ENCODE measurements at regions not wholly inside any gene's neighbourhood (a gene's known extent, or its start where the extent isn't known, plus 50 kb on each side); places are given as distances from the start of the nearest gene placed in this dataset.

DNA sequence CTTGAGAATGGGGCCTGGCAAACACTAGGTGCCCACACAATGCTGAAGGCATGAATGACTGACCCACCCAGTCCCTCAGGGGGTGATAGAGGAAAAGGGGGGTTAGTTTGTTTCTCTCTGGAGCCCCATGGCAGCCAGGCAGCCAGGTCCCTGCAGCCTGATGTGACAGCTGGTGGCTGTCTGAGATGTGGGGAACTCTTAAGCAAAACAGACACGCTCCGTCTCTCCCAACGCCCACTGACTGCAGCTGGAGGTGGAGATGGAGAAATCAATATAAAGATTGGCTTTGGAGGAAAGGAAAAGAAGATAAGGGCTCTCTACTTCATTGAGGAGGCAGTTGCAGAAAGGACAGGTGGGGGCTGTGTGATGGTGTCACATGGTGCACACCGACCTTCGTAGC is 240.8 kb upstream of the LHX5 start:
- CTCF ChIA-PET, result no interaction called here
- TF ChIP-seq, protein P1, sequence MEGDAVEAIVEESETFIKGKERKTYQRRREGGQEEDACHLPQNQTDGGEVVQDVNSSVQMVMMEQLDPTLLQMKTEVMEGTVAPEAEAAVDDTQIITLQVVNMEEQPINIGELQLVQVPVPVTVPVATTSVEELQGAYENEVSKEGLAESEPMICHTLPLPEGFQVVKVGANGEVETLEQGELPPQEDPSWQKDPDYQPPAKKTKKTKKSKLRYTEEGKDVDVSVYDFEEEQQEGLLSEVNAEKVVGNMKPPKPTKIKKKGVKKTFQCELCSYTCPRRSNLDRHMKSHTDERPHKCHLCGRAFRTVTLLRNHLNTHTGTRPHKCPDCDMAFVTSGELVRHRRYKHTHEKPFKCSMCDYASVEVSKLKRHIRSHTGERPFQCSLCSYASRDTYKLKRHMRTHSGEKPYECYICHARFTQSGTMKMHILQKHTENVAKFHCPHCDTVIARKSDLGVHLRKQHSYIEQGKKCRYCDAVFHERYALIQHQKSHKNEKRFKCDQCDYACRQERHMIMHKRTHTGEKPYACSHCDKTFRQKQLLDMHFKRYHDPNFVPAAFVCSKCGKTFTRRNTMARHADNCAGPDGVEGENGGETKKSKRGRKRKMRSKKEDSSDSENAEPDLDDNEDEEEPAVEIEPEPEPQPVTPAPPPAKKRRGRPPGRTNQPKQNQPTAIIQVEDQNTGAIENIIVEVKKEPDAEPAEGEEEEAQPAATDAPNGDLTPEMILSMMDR (IDR thresholded peaks at IDR 0.05; ENCODE audit: unreplicated experiment), result no peak
- Mint-ChIP-seq H3K27ac (ENCODE audit: unreplicated experiment) (no peak overlapping the region), H3K4me3 (ENCODE audit: low read depth, unreplicated experiment) (no peak overlapping the region), H3K36me3 (ENCODE audit: insufficient read depth, unreplicated experiment) (no peaks in the 10 kb centered on the region), H3K27me3 (ENCODE audit: unreplicated experiment) (peaks cover 85% of the 10 kb centered on the region), H3K4me1 (ENCODE audit: low read depth, unreplicated experiment) (no peaks in the 10 kb centered on the region), H3K9me3 (ENCODE audit: low read depth, unreplicated experiment) (no peaks in the 10 kb centered on the region)
- no TSS peak for BruUV-seq (replicated peaks)
- no peak for DNase-seq
- intact Hi-C loops (cut with micrococcal nuclease; ENCODE audit: unreplicated experiment), result no loop called here

DNA sequence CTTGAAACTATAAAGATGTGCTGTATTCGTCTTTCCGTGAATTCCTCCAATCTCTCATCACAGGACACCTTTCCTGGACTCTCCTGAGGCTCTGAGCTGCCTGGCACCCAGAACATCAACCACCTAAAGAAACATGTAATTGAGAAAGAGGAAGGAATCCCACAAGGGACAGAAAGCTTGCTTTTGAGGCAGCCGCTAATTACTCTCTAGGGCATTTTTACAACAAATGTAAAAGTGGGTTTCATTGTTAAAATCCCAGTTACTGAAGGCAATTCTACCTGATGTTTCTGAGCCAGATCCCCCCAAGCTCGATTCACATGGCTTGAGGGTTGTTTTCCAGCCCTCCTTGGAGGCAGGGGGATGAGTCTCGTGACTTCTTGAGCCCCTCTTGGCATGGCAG is 238.5 kb upstream of the LHX5 start:
- no peaks in the 10 kb centered on the region for H3K9me3 Mint-ChIP-seq (ENCODE audit: low read depth, unreplicated experiment)
- H3K36me3 Mint-ChIP-seq (ENCODE audit: insufficient read depth, unreplicated experiment), result no peaks in the 10 kb centered on the region
- H3K27me3 Mint-ChIP-seq (ENCODE audit: unreplicated experiment), result peaks cover 95% of the 10 kb centered on the region
- TF ChIP-seq, protein P1 (IDR thresholded peaks at IDR 0.05; ENCODE audit: unreplicated experiment), result no peak
- H3K4me1 Mint-ChIP-seq (ENCODE audit: low read depth, unreplicated experiment), result no peaks in the 10 kb centered on the region
- H3K27ac Mint-ChIP-seq (ENCODE audit: unreplicated experiment), result no peak overlapping the region
- no peak overlapping the region for H3K4me3 Mint-ChIP-seq (ENCODE audit: low read depth, unreplicated experiment)
- no peak for DNase-seq
- intact Hi-C loops (cut with micrococcal nuclease; ENCODE audit: unreplicated experiment), result no loop called here
- BruUV-seq (replicated peaks), result no TSS peak
- CTCF ChIA-PET, result no interaction called here

DNA sequence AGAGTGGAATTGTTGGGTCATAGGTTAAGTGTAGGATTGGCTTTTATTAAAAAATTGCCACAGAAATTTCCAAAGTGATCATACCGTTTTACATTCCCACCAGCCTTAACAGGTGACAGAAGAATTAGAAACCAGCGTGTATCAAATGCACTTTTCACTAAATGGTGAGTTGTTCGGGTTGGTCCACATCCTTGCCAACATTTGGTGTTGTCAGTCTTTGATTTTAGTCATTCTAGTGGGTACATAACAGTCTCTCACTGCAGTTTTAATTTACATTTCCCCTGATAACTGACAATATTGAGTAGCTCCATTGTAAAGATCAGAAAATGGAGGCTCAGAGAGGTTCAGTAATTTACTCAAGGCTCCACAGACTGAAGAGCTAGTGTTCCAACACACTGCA is 237.8 kb upstream of the LHX5 start:
- DNase-seq, result no peak
- intact Hi-C loops (cut with micrococcal nuclease; ENCODE audit: unreplicated experiment), result no loop called here
- Mint-ChIP-seq H3K27me3 (ENCODE audit: unreplicated experiment) (peaks cover 89% of the 10 kb centered on the region), H3K9me3 (ENCODE audit: low read depth, unreplicated experiment) (no peaks in the 10 kb centered on the region), H3K4me3 (ENCODE audit: low read depth, unreplicated experiment) (no peak overlapping the region), H3K27ac (ENCODE audit: unreplicated experiment) (no peak overlapping the region), H3K36me3 (ENCODE audit: insufficient read depth, unreplicated experiment) (no peaks in the 10 kb centered on the region), H3K4me1 (ENCODE audit: low read depth, unreplicated experiment) (no peaks in the 10 kb centered on the region)
- TF ChIP-seq, protein P1 (IDR thresholded peaks at IDR 0.05; ENCODE audit: unreplicated experiment), result no peak
- BruUV-seq (replicated peaks), result no TSS peak
- CTCF ChIA-PET, result no interaction called here

DNA sequence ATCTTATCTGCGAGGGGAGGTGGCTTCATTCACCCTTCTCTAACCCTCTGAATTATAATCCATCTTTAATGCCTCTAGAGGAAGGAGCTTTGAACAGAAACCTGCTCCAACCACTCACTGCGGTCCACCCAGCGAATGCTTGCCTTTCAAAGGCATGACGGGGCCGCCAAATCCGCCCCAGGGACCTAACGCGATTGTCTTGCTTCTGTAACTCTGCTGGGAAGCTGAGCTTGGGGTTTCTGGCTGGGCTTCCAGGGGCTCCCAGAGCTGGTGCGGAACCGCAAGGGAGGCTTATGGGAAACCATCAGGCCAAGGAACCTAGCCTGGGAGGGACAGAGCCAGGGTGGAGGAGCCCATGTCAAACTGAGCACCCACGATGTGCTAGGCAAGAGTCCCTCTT is 231.2 kb upstream of the LHX5 start:
- no peak for DNase-seq
- no peak overlapping the region for H3K4me3 Mint-ChIP-seq (ENCODE audit: low read depth, unreplicated experiment)
- H3K27me3 Mint-ChIP-seq (ENCODE audit: unreplicated experiment), result peaks cover 86% of the 10 kb centered on the region
- no peaks in the 10 kb centered on the region for H3K4me1 Mint-ChIP-seq (ENCODE audit: low read depth, unreplicated experiment)
- H3K36me3 Mint-ChIP-seq (ENCODE audit: insufficient read depth, unreplicated experiment), result no peaks in the 10 kb centered on the region
- no peak overlapping the region for H3K27ac Mint-ChIP-seq (ENCODE audit: unreplicated experiment)
- TF ChIP-seq, protein P1 (IDR thresholded peaks at IDR 0.05; ENCODE audit: unreplicated experiment), result no peak
- intact Hi-C loops (cut with micrococcal nuclease; ENCODE audit: unreplicated experiment), result no loop called here
- BruUV-seq (replicated peaks), result no TSS peak
- CTCF ChIA-PET, result no interaction called here
- H3K9me3 Mint-ChIP-seq (ENCODE audit: low read depth, unreplicated experiment), result no peaks in the 10 kb centered on the region

GRCh38 chr12:113702276-113702675 is 230.6 kb upstream of the LHX5 start:
- H3K4me1 Mint-ChIP-seq (ENCODE audit: low read depth, unreplicated experiment), result no peaks in the 10 kb centered on the region
- H3K36me3 Mint-ChIP-seq (ENCODE audit: insufficient read depth, unreplicated experiment), result no peaks in the 10 kb centered on the region
- DNase-seq, result no peak
- BruUV-seq (replicated peaks), result no TSS peak
- TF ChIP-seq, protein P1 (IDR thresholded peaks at IDR 0.05; ENCODE audit: unreplicated experiment), result no peak
- H3K27me3 Mint-ChIP-seq (ENCODE audit: unreplicated experiment), result peaks cover 86% of the 10 kb centered on the region
- no peaks in the 10 kb centered on the region for H3K9me3 Mint-ChIP-seq (ENCODE audit: low read depth, unreplicated experiment)
- no peak overlapping the region for H3K27ac Mint-ChIP-seq (ENCODE audit: unreplicated experiment)
- CTCF ChIA-PET, result no interaction called here
- intact Hi-C loops (cut with micrococcal nuclease; ENCODE audit: unreplicated experiment), result no loop called here
- no peak overlapping the region for H3K4me3 Mint-ChIP-seq (ENCODE audit: low read depth, unreplicated experiment)

Measured in Calu3 (cell line).